ENCODE measurements at regions not wholly inside any gene's neighbourhood (a gene's known extent, or its start where the extent isn't known, plus 50 kb on each side); places are given as distances from the start of the nearest gene placed in this dataset.
"Not testable (repeated sequence)": the region's sequence is repeated elsewhere in the genome, so short reads cannot be mapped to it uniquely, and the experiment has no call there.

DNA sequence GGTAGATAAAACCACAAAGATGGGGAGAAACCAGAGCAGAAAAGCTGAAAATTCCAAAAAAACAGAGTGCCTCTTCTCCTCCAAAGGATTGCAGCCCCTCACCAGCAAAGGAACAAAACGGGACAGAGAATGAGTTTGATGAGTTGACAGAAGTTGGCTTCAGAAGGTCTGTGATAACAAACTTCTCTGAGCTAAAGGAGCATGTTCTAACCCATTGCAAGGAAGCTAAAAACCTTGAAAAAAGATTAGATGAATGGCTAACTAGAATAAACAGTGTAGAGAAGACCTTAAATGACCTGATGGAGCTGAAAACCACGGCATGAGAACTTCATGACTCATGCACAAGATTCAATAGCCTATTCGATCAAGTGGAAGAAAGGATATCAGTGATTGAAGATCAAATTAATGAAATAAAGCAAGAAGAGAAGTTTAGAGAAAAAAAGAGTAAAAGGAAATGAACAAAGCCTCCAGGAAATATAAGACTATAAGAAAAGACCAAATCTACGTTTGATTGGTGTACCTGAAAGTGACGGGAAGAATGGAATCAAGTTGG, 67.5 kb upstream of the NEDD9 start:
- not testable (repeated sequence) for TF ChIP-seq EGR1 (IDR thresholded peaks at IDR 0.05; ENCODE audit: borderline replicate concordance in 1 of 2, low read depth in 2 of 2, low read length in 2 of 2); NR2C2 (IDR thresholded peaks at IDR 0.05; ENCODE audit: borderline replicate concordance, control insufficient read depth, insufficient read length, low read depth); GABPA (IDR thresholded peaks at IDR 0.05; ENCODE audit: low read depth); CEBPB (IDR thresholded peaks at IDR 0.05; ENCODE audit: borderline replicate concordance in 1 of 2, low read depth in 2 of 2, low read length in 2 of 2); POLR2A (IDR thresholded peaks at IDR 0.05; ENCODE audit: low read depth, low read length); USF2 (IDR thresholded peaks at IDR 0.05; ENCODE audit: borderline replicate concordance, low read depth, low read length); E2F8 (IDR thresholded peaks at IDR 0.05; ENCODE audit: low read depth, partially characterized antibody); POLR2AphosphoS5 (IDR thresholded peaks at IDR 0.05; ENCODE audit: low read length); IKZF1 (conservative IDR thresholded peaks at IDR 0.05); KDM1A (IDR thresholded peaks at IDR 0.05; ENCODE audit: borderline replicate concordance); RAD21 (IDR thresholded peaks at IDR 0.05; ENCODE audit: insufficient read depth, low read depth, low read length); ZBTB11 (CRISPR knock-in tag; IDR thresholded peaks at IDR 0.05)
- TF ChIP-seq, protein P1, sequence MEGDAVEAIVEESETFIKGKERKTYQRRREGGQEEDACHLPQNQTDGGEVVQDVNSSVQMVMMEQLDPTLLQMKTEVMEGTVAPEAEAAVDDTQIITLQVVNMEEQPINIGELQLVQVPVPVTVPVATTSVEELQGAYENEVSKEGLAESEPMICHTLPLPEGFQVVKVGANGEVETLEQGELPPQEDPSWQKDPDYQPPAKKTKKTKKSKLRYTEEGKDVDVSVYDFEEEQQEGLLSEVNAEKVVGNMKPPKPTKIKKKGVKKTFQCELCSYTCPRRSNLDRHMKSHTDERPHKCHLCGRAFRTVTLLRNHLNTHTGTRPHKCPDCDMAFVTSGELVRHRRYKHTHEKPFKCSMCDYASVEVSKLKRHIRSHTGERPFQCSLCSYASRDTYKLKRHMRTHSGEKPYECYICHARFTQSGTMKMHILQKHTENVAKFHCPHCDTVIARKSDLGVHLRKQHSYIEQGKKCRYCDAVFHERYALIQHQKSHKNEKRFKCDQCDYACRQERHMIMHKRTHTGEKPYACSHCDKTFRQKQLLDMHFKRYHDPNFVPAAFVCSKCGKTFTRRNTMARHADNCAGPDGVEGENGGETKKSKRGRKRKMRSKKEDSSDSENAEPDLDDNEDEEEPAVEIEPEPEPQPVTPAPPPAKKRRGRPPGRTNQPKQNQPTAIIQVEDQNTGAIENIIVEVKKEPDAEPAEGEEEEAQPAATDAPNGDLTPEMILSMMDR (IDR thresholded peaks at IDR 0.05 in 2 of 3, conservative IDR thresholded peaks at IDR 0.05 in 1 of 3; ENCODE audit: control insufficient read depth in 2 of 3, extremely low read depth in 1 of 3, insufficient read depth in 1 of 3, low read depth in 3 of 3, low read length in 3 of 3), result not testable (repeated sequence)

Data from GM12878 (cell line).